IMR-90 (cell line): ENCODE measurements at regions not wholly inside any gene's neighbourhood (a gene's known extent, or its start where the extent isn't known, plus 50 kb on each side); places are given as distances from the start of the nearest gene placed in this dataset.

Source experiments
- ATAC-seq: fragments of 200-7000 bp; cut with Tn5 transposase; 2 replicates; pipeline ENCODE4 v1.9.1; 2020; ENCODE audit warnings: low read depth, mild to moderate bottlenecking, moderate library complexity
- BruUV-seq: library from RNA; stranded (reverse); fragments of 400-500 nt; replicated peaks from 2 replicates; lab custom pipeline; 2021; lab: Mats Ljungman, UMichigan
- CTCF ChIA-PET: fragments of 300-600 bp; formaldehyde crosslinking; extraction: SDS; loops from one replicate; lab custom pipeline; 2021; ENCODE audit warnings: antibody characterized with exemption; lab: Yijun Ruan, JAX
- POLR2A ChIA-PET: fragments of 300-600 bp; sonication (Branson Sonifier 250); formaldehyde crosslinking; loops from one replicate; lab custom pipeline; 2022; ENCODE audit warnings: antibody characterized with exemption; ENCODE audit not compliant: unreplicated experiment; lab: Charles Lee
- DNase-seq: peaks from one replicate; pipeline ENCODE4 v3.0.0; 2013
- H2AFZ ChIP-seq: replicated peaks from 2 replicates; pipeline ENCODE3; 2013; ENCODE audit warnings: low read length, mild to moderate bottlenecking; ENCODE audit not compliant: poor library complexity
- H2AK5ac ChIP-seq: 2 replicates; pipeline ENCODE4 v1.6.1; 2013; ENCODE audit warnings: low read depth, low read length, inconsistent platforms
- H2AK9ac ChIP-seq: replicated peaks from 2 replicates; pipeline ENCODE3; 2013; ENCODE audit warnings: mild to moderate bottlenecking, low read depth, low read length, moderate library complexity; ENCODE audit not compliant: poor library complexity
- H2BK120ac ChIP-seq: 2 replicates; pipeline ENCODE4 v1.6.1; 2013; ENCODE audit warnings: low read depth, low read length, inconsistent platforms
- H2BK15ac ChIP-seq: 3 replicates; pipeline ENCODE4 v1.6.1; 2013; ENCODE audit warnings: low read depth, low read length, inconsistent platforms
- H2BK20ac ChIP-seq: 2 replicates; pipeline ENCODE4 v1.6.1; 2013; ENCODE audit warnings: low read depth, mild to moderate bottlenecking, inconsistent platforms, low read length, moderate library complexity
- H2BK5ac ChIP-seq: 2 replicates; pipeline ENCODE4 v1.6.1; 2013; ENCODE audit warnings: mild to moderate bottlenecking, low read depth, low read length, inconsistent platforms; ENCODE audit not compliant: poor library complexity, severe bottlenecking
- H3K14ac ChIP-seq: replicated peaks from 2 replicates; pipeline ENCODE4 v1.6.1; 2013; ENCODE audit warnings: low read depth, low read length, inconsistent platforms
- H3K18ac ChIP-seq: 2 replicates; pipeline ENCODE4 v1.6.1; 2013; ENCODE audit warnings: low read depth, low read length, control low read depth
- H3K23ac ChIP-seq: 2 replicates; pipeline ENCODE4 v1.6.1; 2013; ENCODE audit warnings: low read depth, low read length, inconsistent platforms
- H3K27ac ChIP-seq: 2 replicates; pipeline ENCODE4 v1.5.1; 2013; ENCODE audit warnings: mild to moderate bottlenecking, control low read depth, low read length; ENCODE audit not compliant: insufficient read depth
- H3K27me3 ChIP-seq: 2 replicates; pipeline ENCODE4 v1.6.1; 2013; ENCODE audit warnings: low read length; ENCODE audit not compliant: control insufficient read depth, insufficient read depth
- H3K36me3 ChIP-seq: 2 replicates; pipeline ENCODE4 v1.6.1; 2013; ENCODE audit warnings: low read length, mixed read lengths; ENCODE audit not compliant: control insufficient read depth, insufficient read depth
- H3K4ac ChIP-seq: 2 replicates; pipeline ENCODE4 v1.6.1; 2013; ENCODE audit warnings: low read depth, low read length, inconsistent platforms
- H3K4me1 ChIP-seq: 2 replicates; pipeline ENCODE4 v1.6.1; 2013; ENCODE audit warnings: low read length, mixed read lengths; ENCODE audit not compliant: control insufficient read depth, insufficient read depth
- H3K4me2 ChIP-seq: 2 replicates; pipeline ENCODE4 v1.6.1; 2013; ENCODE audit warnings: low read depth, mild to moderate bottlenecking, control low read depth, low read length, moderate library complexity
- H3K4me3 ChIP-seq: 2 replicates; pipeline ENCODE4 v1.5.1; 2013; ENCODE audit warnings: low read depth, mild to moderate bottlenecking, control low read depth, low read length, moderate library complexity; ENCODE audit not compliant: insufficient read depth
- H3K56ac ChIP-seq: 2 replicates; pipeline ENCODE4 v1.6.1; 2013; ENCODE audit warnings: low read length, inconsistent platforms; ENCODE audit not compliant: insufficient read depth; ENCODE audit errors: extremely low read depth
- H3K79me1 ChIP-seq, 2 experiments: 2 replicates each; pipeline ENCODE4 v1.6.1; 2013; ENCODE audit warnings: low read length in 2 of 2, inconsistent platforms in 1 of 2, low read depth in 1 of 2
- H3K9ac ChIP-seq: 2 replicates; pipeline ENCODE4 v1.6.1; 2013; ENCODE audit warnings: low read depth, low read length, control low read depth
- H3K9me1 ChIP-seq: 2 replicates; pipeline ENCODE4 v1.6.1; 2013; ENCODE audit warnings: low read length, inconsistent platforms; ENCODE audit not compliant: insufficient read depth
- H3K9me3 ChIP-seq: 2 replicates; pipeline ENCODE4 v1.6.1; 2013; ENCODE audit warnings: low read length; ENCODE audit not compliant: control insufficient read depth, insufficient read depth
- H4K20me1 ChIP-seq: 2 replicates; pipeline ENCODE4 v1.6.1; 2013; ENCODE audit warnings: low read length, inconsistent platforms; ENCODE audit not compliant: insufficient read depth
- H4K5ac ChIP-seq: 2 replicates; pipeline ENCODE4 v1.6.1; 2013; ENCODE audit warnings: mild to moderate bottlenecking, low read depth, low read length, control low read depth
- H4K8ac ChIP-seq, 2 experiments: 2 replicates each; pipeline ENCODE4 v1.6.1; 2013; ENCODE audit warnings: low read depth in 2 of 2, low read length in 2 of 2, control low read depth in 1 of 2, inconsistent platforms in 1 of 2
- H4K91ac ChIP-seq: 2 replicates; pipeline ENCODE4 v1.6.1; 2013; ENCODE audit warnings: low read depth, low read length, inconsistent platforms; ENCODE audit not compliant: insufficient read depth
- BHLHE40 ChIP-seq: fragments of 150-350 bp; IDR thresholded peaks from 2 replicates; pipeline ENCODE4 v1.6.1; 2016; ENCODE audit warnings: mild to moderate bottlenecking, low read depth, low read length
- CEBPB ChIP-seq: IDR thresholded peaks from 2 replicates; pipeline ENCODE4 v1.6.1; 2012; ENCODE audit warnings: low read depth, low read length, improper control_type of control experiment
- CHD1 ChIP-seq: IDR thresholded peaks from 2 replicates; pipeline ENCODE4 v1.6.1; 2012; ENCODE audit warnings: low read depth, low read length, improper control_type of control experiment
- ELK1 ChIP-seq: fragments of 150-350 bp; IDR thresholded peaks from 2 replicates; pipeline ENCODE4 v1.6.1; 2016; ENCODE audit warnings: low read depth, mild to moderate bottlenecking, low read length, moderate library complexity, borderline replicate concordance
- FOS ChIP-seq: fragments of 150-350 bp; IDR thresholded peaks from 2 replicates; pipeline ENCODE4 v1.6.1; 2016; ENCODE audit warnings: low read depth, low read length
- MAFK ChIP-seq: IDR thresholded peaks from 2 replicates; pipeline ENCODE4 v1.6.1; 2012; ENCODE audit warnings: low read depth, low read length, improper control_type of control experiment
- MAZ ChIP-seq: IDR thresholded peaks from 2 replicates; pipeline ENCODE4 v1.6.1; 2012; ENCODE audit warnings: low read depth, mild to moderate bottlenecking, low read length, improper control_type of control experiment, moderate library complexity, borderline replicate concordance
- MXI1 ChIP-seq: IDR thresholded peaks from 2 replicates; pipeline ENCODE4 v1.6.1; 2012; ENCODE audit warnings: low read depth, mild to moderate bottlenecking, low read length, moderate library complexity, borderline replicate concordance
- NFE2L2 ChIP-seq: fragments of 150-350 bp; IDR thresholded peaks from 2 replicates; pipeline ENCODE4 v1.6.1; 2016; ENCODE audit warnings: low read depth, mild to moderate bottlenecking, low read length
- POLR2A ChIP-seq: IDR thresholded peaks from 2 replicates; pipeline ENCODE4 v1.6.1; 2012; ENCODE audit warnings: mild to moderate bottlenecking, low read depth, low read length
- RAD21 ChIP-seq: IDR thresholded peaks from 2 replicates; pipeline ENCODE4 v1.6.1; 2012; ENCODE audit warnings: low read length, improper control_type of control experiment
- RCOR1 ChIP-seq: IDR thresholded peaks from 2 replicates; pipeline ENCODE4 v1.6.1; 2012; ENCODE audit warnings: mild to moderate bottlenecking, low read length, improper control_type of control experiment; ENCODE audit not compliant: insufficient replicate concordance
- RFX5 ChIP-seq: IDR thresholded peaks from 2 replicates; pipeline ENCODE4 v1.8.0; 2012; ENCODE audit warnings: low read depth, mild to moderate bottlenecking, low read length, moderate library complexity
- SMC3 ChIP-seq: fragments of 150-350 bp; IDR thresholded peaks from 2 replicates; pipeline ENCODE4 v1.6.1; 2016; ENCODE audit warnings: low read depth, mild to moderate bottlenecking, antibody characterized with exemption, low read length, moderate library complexity
- USF2 ChIP-seq: fragments of 150-350 bp; IDR thresholded peaks from 2 replicates; pipeline ENCODE4 v1.6.1; 2017; ENCODE audit warnings: mild to moderate bottlenecking, antibody characterized with exemption, low read length, low read depth
- WGBS, 2 experiments: methylation state at CpG; one replicate each; pipeline versions ENCODE4 v1.1.5 to v1.1.7; 2013; ENCODE audit warnings: missing lambda C conversion rate in 2 of 2; ENCODE audit not compliant: insufficient read length in 1 of 2; ENCODE audit errors: extremely low coverage in 2 of 2; 5-methylcytosine and 5-hydroxymethylcytosine counted together
- dilution Hi-C: fragments of 300-500 bp; cut with HindIII; formaldehyde crosslinking; loops from one replicate; pipeline ENCODE4 v1.14.3; 2018; ENCODE audit warnings: low sequenced_read_pairs; ENCODE audit not compliant: unreplicated experiment
- in situ Hi-C: fragments of 300-500 bp; cut with MboI; formaldehyde crosslinking; loops from 3 replicates; pipeline ENCODE4 v1.14.3; 2019; ENCODE audit warnings: low sequenced_read_pairs, inconsistent platforms, mixed read lengths
- intact Hi-C: fragments of 100-400 bp; cut with micrococcal nuclease; formaldehyde crosslinking; loops from 2 replicates; pipeline ENCODE4 v1.10.0; 2022
- TF ChIP-seq, protein P1 (sequence below): conservative IDR thresholded peaks from 2 replicates; pipeline ENCODE4 v1.5.1; 2012; ENCODE audit warnings: mild to moderate bottlenecking, low read depth, low read length, improper control_type of control experiment

DNA sequence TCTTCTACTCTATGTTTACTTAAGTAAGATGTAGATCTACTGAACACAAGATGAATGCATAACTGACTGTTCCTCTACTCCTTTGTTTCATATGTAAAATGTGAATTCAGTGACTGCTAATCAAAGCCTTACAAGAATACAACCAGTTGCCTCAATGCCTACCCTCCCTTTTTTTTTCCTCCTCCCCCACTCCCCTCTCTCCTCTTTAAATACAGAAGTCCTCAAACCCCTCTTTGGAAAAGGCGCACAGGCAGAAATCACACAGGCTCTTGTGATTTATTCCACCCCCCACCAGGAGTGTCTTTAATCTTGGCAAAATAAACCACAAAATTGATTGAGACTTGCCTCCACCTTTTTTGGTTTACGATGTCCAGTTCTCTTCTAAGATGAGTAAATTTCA is 398.5 kb downstream of the DMAC1 start:
- Histone ChIP-seq H4K91ac (no peak overlapping the region; the same call in 1 of the 2 replicates), H2AFZ (no peak overlapping the region), H3K27me3 (no peaks in the 10 kb centered on the region), H2BK20ac (no peak overlapping the region), H3K14ac (no peak overlapping the region), H3K4me1 (peaks cover 3% of the 10 kb centered on the region; the same call in 1 of the 2 replicates), H3K18ac (no peak overlapping the region), H3K4me3 (no peak overlapping the region), H2AK5ac (no peak overlapping the region), H3K4ac (no peak overlapping the region), H4K5ac (no peak overlapping the region; the same call in 1 of the 2 replicates), H4K20me1 (no peaks in the 10 kb centered on the region), H3K56ac (no peak overlapping the region), H2BK120ac (no peak overlapping the region), H3K79me1 (no peaks in the 10 kb centered on the region), H3K9ac (no peak overlapping the region), H3K27ac (no peak overlapping the region), H3K36me3 (no peaks in the 10 kb centered on the region), H3K4me2 (no peak overlapping the region), H2BK5ac (no peak overlapping the region), H3K9me3 (no peaks in the 10 kb centered on the region), H3K23ac (no peak overlapping the region), H2BK15ac (no peak overlapping the region), H2AK9ac (no peak overlapping the region), H4K8ac (no peak overlapping the region), H3K9me1 (no peaks in the 10 kb centered on the region)
- in situ Hi-C loops (no loop called here), intact Hi-C loops (loop anchor here (10.0 kb wide), 2 partner anchors 346 to 404 kb away; no protein-coding TSS in a partner anchor), dilution Hi-C loops (no loop called here)
- WGBS, 2 experiments: no CpG with 5 or more reads among the region's 2 CpGs
- TF ChIP-seq BHLHE40 (no peak), MAZ (no peak), RCOR1 (no peak), RAD21 (no peak), MAFK (no peak), CHD1 (no peak), SMC3 (no peak), FOS (no peak), CEBPB (no peak), ELK1 (no peak), NFE2L2 (no peak), USF2 (no peak), POLR2A (no peak), RFX5 (no peak), MXI1 (no peak)
- TF ChIP-seq, protein P1, sequence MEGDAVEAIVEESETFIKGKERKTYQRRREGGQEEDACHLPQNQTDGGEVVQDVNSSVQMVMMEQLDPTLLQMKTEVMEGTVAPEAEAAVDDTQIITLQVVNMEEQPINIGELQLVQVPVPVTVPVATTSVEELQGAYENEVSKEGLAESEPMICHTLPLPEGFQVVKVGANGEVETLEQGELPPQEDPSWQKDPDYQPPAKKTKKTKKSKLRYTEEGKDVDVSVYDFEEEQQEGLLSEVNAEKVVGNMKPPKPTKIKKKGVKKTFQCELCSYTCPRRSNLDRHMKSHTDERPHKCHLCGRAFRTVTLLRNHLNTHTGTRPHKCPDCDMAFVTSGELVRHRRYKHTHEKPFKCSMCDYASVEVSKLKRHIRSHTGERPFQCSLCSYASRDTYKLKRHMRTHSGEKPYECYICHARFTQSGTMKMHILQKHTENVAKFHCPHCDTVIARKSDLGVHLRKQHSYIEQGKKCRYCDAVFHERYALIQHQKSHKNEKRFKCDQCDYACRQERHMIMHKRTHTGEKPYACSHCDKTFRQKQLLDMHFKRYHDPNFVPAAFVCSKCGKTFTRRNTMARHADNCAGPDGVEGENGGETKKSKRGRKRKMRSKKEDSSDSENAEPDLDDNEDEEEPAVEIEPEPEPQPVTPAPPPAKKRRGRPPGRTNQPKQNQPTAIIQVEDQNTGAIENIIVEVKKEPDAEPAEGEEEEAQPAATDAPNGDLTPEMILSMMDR: no peak
- DNase-seq (no peak), ATAC-seq (no peak)
- no TSS peak for BruUV-seq
- ChIA-PET CTCF (no interaction called here), POLR2A (no interaction called here)
